Upper lobe of left lung (tissue), 4 donors: ENCODE measurements at regions not wholly inside any gene's neighbourhood (a gene's known extent, or its start where the extent isn't known, plus 50 kb on each side); places are given as distances from the start of the nearest gene placed in this dataset.

Experiments
- CTCF ChIP-seq, 6 experiments: fragments of 450-650 bp in 4 of 6; fragments of 200-600 bp in 2 of 6; sonication (generic) in 2 of 6; IDR thresholded peaks; one replicate each; pipeline ENCODE4 v1.5.1; 2016 to 2019; ENCODE audit warnings: antibody characterized with exemption in 6 of 6
- POLR2AphosphoS5 ChIP-seq, 2 donors: sonication (generic); formaldehyde crosslinking; IDR thresholded peaks; one replicate each; pipeline ENCODE4 v1.5.1; 2017; ENCODE audit warnings: antibody characterized with exemption in 2 of 2

GRCh38 chr3:124398594-124398993 lies 331.7 kb upstream of the UMPS start:
- TF ChIP-seq POLR2AphosphoS5 (IDR thresholded peaks at IDR 0.05) (no peak), CTCF (IDR thresholded peaks at IDR 0.05) (no peak)
